Fibroblast of mammary gland (primary cell): ENCODE measurements at regions not wholly inside any gene's neighbourhood (a gene's known extent, or its start where the extent isn't known, plus 50 kb on each side); places are given as distances from the start of the nearest gene placed in this dataset.

Experiments used
- DNase-seq: peaks from one replicate; pipeline ENCODE4 v3.0.0-alpha.2; 2010; ENCODE audit warnings: low read depth
- H3K4me3 ChIP-seq: 2 replicates; pipeline ENCODE4 v1.5.1; 2011; ENCODE audit warnings: low read depth, mild to moderate bottlenecking, low read length, moderate library complexity; ENCODE audit not compliant: control insufficient read depth
- CTCF ChIP-seq: conservative IDR thresholded peaks from 2 replicates; pipeline ENCODE4 v1.5.1; 2011; ENCODE audit warnings: low read depth, low read length, inconsistent platforms; ENCODE audit not compliant: control insufficient read depth, insufficient read depth

- no peak for TF ChIP-seq CTCF
- no peak overlapping the region for H3K4me3 ChIP-seq
- DNase-seq: no peak
Measured at GRCh38 chr20:58129721-58130151, 98.7 kb downstream of the ANKRD60 start.

- DNase-seq: no peak
- TF ChIP-seq CTCF: no peak
Measured at GRCh38 chr20:58128635-58129625, 99.5 kb downstream of the ANKRD60 start.

GRCh38 chr20:58127701-58128111 lies 100.7 kb downstream of the ANKRD60 start:
- TF ChIP-seq CTCF: no peak
- H3K4me3 ChIP-seq: no peak overlapping the region
- DNase-seq: peak; percentile 74

More at GRCh38 chr20:58128635-58129625, 99.5 kb downstream of the ANKRD60 start:
- H3K4me3 ChIP-seq: no peak overlapping the region

- no peak for TF ChIP-seq CTCF
- no peak overlapping the region for H3K4me3 ChIP-seq
- no peak for DNase-seq
Measured at GRCh38 chr20:58125726-58126125, 102.7 kb downstream of the ANKRD60 start.

- no peak for TF ChIP-seq CTCF
- no peak overlapping the region for H3K4me3 ChIP-seq
- DNase-seq: peak; percentile 15
Measured at GRCh38 chr20:58117944-58118343, 110.5 kb downstream of the ANKRD60 start.

- no peak for TF ChIP-seq CTCF
- no peak for DNase-seq
- no peak overlapping the region for H3K4me3 ChIP-seq
Measured at GRCh38 chr20:58116505-58116904, 111.9 kb downstream of the ANKRD60 start.
